ENCODE measurements at regions not wholly inside any gene's neighbourhood (a gene's known extent, or its start where the extent isn't known, plus 50 kb on each side); places are given as distances from the start of the nearest gene placed in this dataset.

DNA sequence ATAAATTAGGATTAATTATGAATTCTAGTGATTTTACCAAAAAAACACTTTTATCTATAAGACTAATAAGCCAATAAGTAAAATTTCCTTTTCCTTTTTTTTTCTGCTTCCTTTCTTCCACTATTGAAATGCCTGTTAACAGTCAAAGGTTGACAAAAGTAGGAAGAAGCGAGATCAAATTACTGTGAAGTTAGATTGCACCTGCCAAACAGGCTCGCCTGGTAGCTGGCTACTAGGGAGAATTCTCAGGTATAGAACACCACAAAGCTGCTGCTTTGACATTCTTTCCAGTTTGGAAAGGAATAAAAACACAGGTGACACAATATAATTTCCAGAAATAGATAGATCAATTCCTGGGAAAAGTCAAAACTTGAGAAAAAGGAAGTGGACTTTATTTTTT lies 749.0 kb downstream of the NSUN3 start:
- no peak for TF ChIP-seq POLR2A (IDR thresholded peaks at IDR 0.05; ENCODE audit: extremely low read depth, insufficient read length)
- TF ChIP-seq, protein P1, sequence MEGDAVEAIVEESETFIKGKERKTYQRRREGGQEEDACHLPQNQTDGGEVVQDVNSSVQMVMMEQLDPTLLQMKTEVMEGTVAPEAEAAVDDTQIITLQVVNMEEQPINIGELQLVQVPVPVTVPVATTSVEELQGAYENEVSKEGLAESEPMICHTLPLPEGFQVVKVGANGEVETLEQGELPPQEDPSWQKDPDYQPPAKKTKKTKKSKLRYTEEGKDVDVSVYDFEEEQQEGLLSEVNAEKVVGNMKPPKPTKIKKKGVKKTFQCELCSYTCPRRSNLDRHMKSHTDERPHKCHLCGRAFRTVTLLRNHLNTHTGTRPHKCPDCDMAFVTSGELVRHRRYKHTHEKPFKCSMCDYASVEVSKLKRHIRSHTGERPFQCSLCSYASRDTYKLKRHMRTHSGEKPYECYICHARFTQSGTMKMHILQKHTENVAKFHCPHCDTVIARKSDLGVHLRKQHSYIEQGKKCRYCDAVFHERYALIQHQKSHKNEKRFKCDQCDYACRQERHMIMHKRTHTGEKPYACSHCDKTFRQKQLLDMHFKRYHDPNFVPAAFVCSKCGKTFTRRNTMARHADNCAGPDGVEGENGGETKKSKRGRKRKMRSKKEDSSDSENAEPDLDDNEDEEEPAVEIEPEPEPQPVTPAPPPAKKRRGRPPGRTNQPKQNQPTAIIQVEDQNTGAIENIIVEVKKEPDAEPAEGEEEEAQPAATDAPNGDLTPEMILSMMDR (IDR thresholded peaks at IDR 0.05; ENCODE audit: low read depth, low read length) = no peak
